Uterus (tissue), 2 donors: ENCODE measurements at regions not wholly inside any gene's neighbourhood (a gene's known extent, or its start where the extent isn't known, plus 50 kb on each side); places are given as distances from the start of the nearest gene placed in this dataset.

Source experiments
- CTCF ChIP-seq, 4 experiments: fragments of 200-600 bp in 2 of 4; fragments of 450-650 bp in 2 of 4; sonication (generic) in 2 of 4; IDR thresholded peaks; one replicate each; pipeline ENCODE4 v1.5.1; 2016 to 2019; ENCODE audit warnings: antibody characterized with exemption in 4 of 4, mild to moderate bottlenecking in 2 of 4, moderate library complexity in 1 of 4
- POLR2A ChIP-seq, 2 donors: fragments of 450-650 bp; IDR thresholded peaks; one replicate each; pipeline ENCODE4 v1.6.1; 2016; ENCODE audit warnings: antibody characterized with exemption in 2 of 2, mild to moderate bottlenecking in 1 of 2, moderate library complexity in 1 of 2

GRCh38 chr5:118121258-118121657, 867.1 kb downstream of the DTWD2 start:
- TF ChIP-seq CTCF (IDR thresholded peaks at IDR 0.05) (no peak), POLR2A (IDR thresholded peaks at IDR 0.05) (no peak)
